NOMO-1 treated with DMSO at 0.1 percent for 48 hours (cell line): ENCODE measurements at regions not wholly inside any gene's neighbourhood (a gene's known extent, or its start where the extent isn't known, plus 50 kb on each side); places are given as distances from the start of the nearest gene placed in this dataset.
A peak's percentile ranks its signal among the peaks of the same experiment; 100 is the strongest.
"Not testable (repeated sequence)": the region's sequence is repeated elsewhere in the genome, so short reads cannot be mapped to it uniquely, and the experiment has no call there.

Experiments used
- DNase-seq: peaks from one replicate; lab custom pipeline; 2025; ENCODE audit not compliant: unreplicated experiment; lab: John Stamatoyannopoulos, UW

- DNase-seq: no peak
Measured at GRCh38 chr2:19104503-19104902, 253.9 kb downstream of the OSR1 start.

GRCh38 chr2:19102696-19103423 lies 255.6 kb downstream of the OSR1 start:
- no peak for DNase-seq

GRCh38 chr2:19101968-19102367 lies 256.5 kb downstream of the OSR1 start:
- no peak for DNase-seq

- no peak for DNase-seq
Measured at GRCh38 chr2:19100570-19100969, 257.9 kb downstream of the OSR1 start.

GRCh38 chr2:19099181-19099580 lies 259.2 kb downstream of the OSR1 start:
- peak; percentile 12 for DNase-seq

GRCh38 chr2:19098467-19099160 lies 259.8 kb downstream of the OSR1 start:
- DNase-seq: no peak

- DNase-seq: not testable (repeated sequence)
Measured at GRCh38 chr2:19089476-19089875, 268.9 kb downstream of the OSR1 start.

- DNase-seq: no peak
Measured at GRCh38 chr2:19086231-19086651, 272.2 kb downstream of the OSR1 start.

GRCh38 chr2:19078709-19079108 lies 279.7 kb downstream of the OSR1 start:
- DNase-seq: no peak

GRCh38 chr2:19073522-19073921 lies 284.9 kb downstream of the OSR1 start:
- no peak for DNase-seq

- no peak for DNase-seq
Measured at GRCh38 chr2:19072161-19072560, 286.3 kb downstream of the OSR1 start.

GRCh38 chr2:19070886-19071285 lies 287.5 kb downstream of the OSR1 start:
- no peak for DNase-seq

GRCh38 chr2:19068206-19068605 lies 290.2 kb downstream of the OSR1 start:
- no peak for DNase-seq

GRCh38 chr2:19062370-19062769 lies 296.1 kb downstream of the OSR1 start:
- no peak for DNase-seq

GRCh38 chr2:19059076-19059475 lies 299.3 kb downstream of the OSR1 start:
- DNase-seq: no peak

- DNase-seq: no peak
Measured at GRCh38 chr2:19051203-19051831, 307.1 kb downstream of the OSR1 start.

- no peak for DNase-seq
Measured at GRCh38 chr2:19050354-19050753, 308.1 kb downstream of the OSR1 start.

GRCh38 chr2:19048593-19049266 lies 309.7 kb downstream of the OSR1 start:
- DNase-seq: no peak

GRCh38 chr2:19046986-19047780 lies 311.2 kb downstream of the OSR1 start:
- no peak for DNase-seq

- DNase-seq: no peak
Measured at GRCh38 chr2:19045151-19045550, 313.3 kb downstream of the OSR1 start.

- no peak for DNase-seq
Measured at GRCh38 chr2:19043893-19044292, 314.5 kb downstream of the OSR1 start.
